Subcutaneous abdominal adipose tissue (tissue), 5 donors: ENCODE measurements at regions not wholly inside any gene's neighbourhood (a gene's known extent, or its start where the extent isn't known, plus 50 kb on each side); places are given as distances from the start of the nearest gene placed in this dataset.
"Not testable (repeated sequence)": the region's sequence is repeated elsewhere in the genome, so short reads cannot be mapped to it uniquely, and the experiment has no call there.

Experiments used
- H3K27ac ChIP-seq: one replicate; pipeline ENCODE4 v1.7.0; 2013; ENCODE audit warnings: low read depth, mild to moderate bottlenecking, inconsistent platforms, low read length, moderate library complexity
- H3K27me3 ChIP-seq, 5 donors: one replicate each; pipeline ENCODE4 v1.7.0; 2013; ENCODE audit warnings: low read length in 5 of 5, inconsistent platforms in 1 of 5; ENCODE audit not compliant: control insufficient read depth in 5 of 5, insufficient read depth in 4 of 5
- H3K36me3 ChIP-seq, 5 donors: one replicate each; pipeline ENCODE4 v1.7.0; 2013; ENCODE audit warnings: low read length in 5 of 5; ENCODE audit not compliant: control insufficient read depth in 5 of 5, insufficient read depth in 5 of 5
- H3K4me1 ChIP-seq, 5 donors: one replicate each; pipeline ENCODE4 v1.7.0; 2013; ENCODE audit warnings: low read length in 5 of 5, mild to moderate bottlenecking in 3 of 5, moderate library complexity in 1 of 5; ENCODE audit not compliant: control insufficient read depth in 5 of 5, insufficient read depth in 5 of 5
- H3K4me3 ChIP-seq, 5 donors: one replicate each; pipeline ENCODE4 v1.7.0; 2013; ENCODE audit warnings: low read length in 5 of 5, low read depth in 1 of 5
- H3K9ac ChIP-seq, 5 donors: one replicate each; pipeline ENCODE4 v1.7.0; 2013; ENCODE audit warnings: low read length in 5 of 5, mild to moderate bottlenecking in 4 of 5, moderate library complexity in 3 of 5
- H3K9me3 ChIP-seq, 5 donors: one replicate each; pipeline ENCODE4 v1.7.0; 2013; ENCODE audit warnings: low read length in 5 of 5; ENCODE audit not compliant: control insufficient read depth in 5 of 5
- donor health status: healthy.
- donor health status: healthy.
- donor health status: healthy.
- donor health status: healthy.
- donor health status: healthy.

GRCh38 chr4:79559398-79559797, 151.4 kb upstream of the GK2 start:
- not testable (repeated sequence) for H3K36me3 ChIP-seq, H3K27ac ChIP-seq, H3K9ac ChIP-seq, H3K4me3 ChIP-seq, H3K27me3 ChIP-seq, H3K4me1 ChIP-seq, H3K9me3 ChIP-seq

- Histone ChIP-seq H3K4me3 (no peak overlapping the region), H3K9ac (no peak overlapping the region)
Observed at GRCh38 chr4:79552311-79552710, 144.3 kb upstream of the GK2 start.

GRCh38 chr4:79551555-79551954, 143.5 kb upstream of the GK2 start:
- no peaks in the 10 kb centered on the region for H3K27me3 ChIP-seq
- no peaks in the 10 kb centered on the region for H3K4me1 ChIP-seq
- H3K4me3 ChIP-seq = no peak overlapping the region
- H3K36me3 ChIP-seq = no peaks in the 10 kb centered on the region
- H3K9me3 ChIP-seq = peaks cover 0 to 3% (median 0%) of the 10 kb centered on the region in 5 donors
- H3K27ac ChIP-seq = no peak overlapping the region
- no peak overlapping the region for H3K9ac ChIP-seq

More at GRCh38 chr4:79552311-79552710, 144.3 kb upstream of the GK2 start:
- Histone ChIP-seq H3K4me1 (no peaks in the 10 kb centered on the region), H3K27me3 (no peaks in the 10 kb centered on the region), H3K27ac (no peak overlapping the region), H3K36me3 (no peaks in the 10 kb centered on the region), H3K9me3 (peaks cover 0 to 3% (median 0%) of the 10 kb centered on the region in 5 donors)

- no peak overlapping the region for H3K27ac ChIP-seq
- no peaks in the 10 kb centered on the region for H3K4me1 ChIP-seq
- peaks cover 0 to 3% (median 0%) of the 10 kb centered on the region in 5 donors for H3K9me3 ChIP-seq
- H3K27me3 ChIP-seq = no peaks in the 10 kb centered on the region
- H3K9ac ChIP-seq = no peak overlapping the region
- H3K36me3 ChIP-seq = no peaks in the 10 kb centered on the region
- H3K4me3 ChIP-seq = no peak overlapping the region
Observed at GRCh38 chr4:79547851-79548250, 139.8 kb upstream of the GK2 start.

GRCh38 chr4:79545292-79545691, 137.3 kb upstream of the GK2 start:
- H3K4me1 ChIP-seq, H3K9me3 ChIP-seq, H3K36me3 ChIP-seq, H3K27ac ChIP-seq, H3K27me3 ChIP-seq, H3K4me3 ChIP-seq, H3K9ac ChIP-seq: not testable (repeated sequence)

- H3K4me1 ChIP-seq = no peaks in the 10 kb centered on the region
- H3K4me3 ChIP-seq = no peak overlapping the region
- no peak overlapping the region for H3K27ac ChIP-seq
- H3K9me3 ChIP-seq = no peaks in the 10 kb centered on the region
- no peaks in the 10 kb centered on the region for H3K27me3 ChIP-seq
- H3K36me3 ChIP-seq = no peaks in the 10 kb centered on the region
- H3K9ac ChIP-seq = no peak overlapping the region
Observed at GRCh38 chr4:79540143-79540542, 132.1 kb upstream of the GK2 start.

GRCh38 chr4:79535516-79535915, 127.5 kb upstream of the GK2 start:
- no peaks in the 10 kb centered on the region for H3K27me3 ChIP-seq
- H3K9me3 ChIP-seq = no peaks in the 10 kb centered on the region
- H3K9ac ChIP-seq = no peak overlapping the region
- no peak overlapping the region for H3K27ac ChIP-seq
- no peaks in the 10 kb centered on the region for H3K4me1 ChIP-seq
- H3K4me3 ChIP-seq = no peak overlapping the region
- no peaks in the 10 kb centered on the region for H3K36me3 ChIP-seq

GRCh38 chr4:79528241-79528706, 120.2 kb upstream of the GK2 start:
- H3K9me3 ChIP-seq = no peaks in the 10 kb centered on the region
- no peaks in the 10 kb centered on the region for H3K36me3 ChIP-seq
- no peaks in the 10 kb centered on the region for H3K27me3 ChIP-seq
- no peak overlapping the region for H3K4me3 ChIP-seq
- H3K27ac ChIP-seq = no peak overlapping the region
- peaks cover 0 to 4% (median 0%) of the 10 kb centered on the region in 5 donors for H3K4me1 ChIP-seq
- H3K9ac ChIP-seq = no peak overlapping the region

GRCh38 chr4:79526641-79527565, 118.9 kb upstream of the GK2 start:
- Histone ChIP-seq H3K9ac (no peak overlapping the region), H3K27ac (no peak overlapping the region)

GRCh38 chr4:79516114-79516513, 108.1 kb upstream of the GK2 start:
- no peak overlapping the region for H3K4me3 ChIP-seq
- no peaks in the 10 kb centered on the region for H3K27me3 ChIP-seq
- H3K9me3 ChIP-seq = no peaks in the 10 kb centered on the region
- no peak overlapping the region for H3K27ac ChIP-seq
- no peaks in the 10 kb centered on the region for H3K36me3 ChIP-seq
- peaks cover 0 to 4% (median 0%) of the 10 kb centered on the region in 5 donors for H3K4me1 ChIP-seq
- no peak overlapping the region for H3K9ac ChIP-seq

More at GRCh38 chr4:79526641-79527565, 118.9 kb upstream of the GK2 start:
- Histone ChIP-seq H3K27me3 (no peaks in the 10 kb centered on the region), H3K4me3 (no peak overlapping the region), H3K36me3 (no peaks in the 10 kb centered on the region), H3K4me1 (peaks cover 0 to 4% (median 0%) of the 10 kb centered on the region in 5 donors), H3K9me3 (peaks cover 0 to 4% (median 0%) of the 10 kb centered on the region in 5 donors)
